Hippocampal formation (tissue), 2 donors: ENCODE measurements at regions not wholly inside any gene's neighbourhood (a gene's known extent, or its start where the extent isn't known, plus 50 kb on each side); places are given as distances from the start of the nearest gene placed in this dataset.

Experiments
- DNase-seq, 2 donors: peaks; one replicate each; lab custom pipeline; 2025; lab: John Stamatoyannopoulos, UW

GRCh38 chr10:107238275-107238674 is 73.8 kb upstream of the SORCS1 start:
- no peak for DNase-seq

GRCh38 chr10:107232013-107232412 is 67.5 kb upstream of the SORCS1 start:
- no peak for DNase-seq

- no peak for DNase-seq
Measured at GRCh38 chr10:107230887-107231286, 66.4 kb upstream of the SORCS1 start.

GRCh38 chr10:107215681-107216080 is 51.2 kb upstream of the SORCS1 start:
- no peak for DNase-seq
